Stomach (tissue), 8 donors: ENCODE measurements at regions not wholly inside any gene's neighbourhood (a gene's known extent, or its start where the extent isn't known, plus 50 kb on each side); places are given as distances from the start of the nearest gene placed in this dataset.

ENCODE experiments used
- DNase-seq, 2 donors: peaks; one replicate each; pipeline versions ENCODE4 v3.0.0 to v3.0.0-alpha.2; 2013 to 2019
- H3K27ac ChIP-seq, 5 donors: fragments of 200-600 bp in 4 of 5; sonication (generic) in 4 of 5; one replicate each; pipeline ENCODE4 v1.5.1; 2013 to 2019; ENCODE audit warnings: mild to moderate bottlenecking in 1 of 5, moderate library complexity in 1 of 5
- H3K27me3 ChIP-seq, 3 donors: fragments of 200-600 bp; sonication (generic); one replicate each; pipeline ENCODE4 v1.5.1; 2017 to 2019; ENCODE audit warnings: mixed run types in 1 of 3
- H3K36me3 ChIP-seq, 4 donors: fragments of 200-600 bp; sonication (generic); 1 replicate in 3 of 4; 2 replicates in 1 of 4; pipeline ENCODE4 v1.5.1; 2016 to 2019
- H3K4me1 ChIP-seq, 4 donors: fragments of 200-600 bp; sonication (generic); one replicate each; pipeline ENCODE4 v1.5.1; 2016 to 2019
- H3K4me3 ChIP-seq, 4 donors: fragments of 200-600 bp; sonication (generic) in 3 of 4; one replicate each; pipeline ENCODE4 v1.5.1; 2016 to 2019; ENCODE audit warnings: mild to moderate bottlenecking in 1 of 4
- H3K9me3 ChIP-seq, 4 donors: fragments of 200-600 bp; sonication (generic); one replicate each; pipeline ENCODE4 v1.5.1; 2016 to 2019
- EP300 ChIP-seq: sonication (generic); formaldehyde crosslinking; IDR thresholded peaks from one replicate; pipeline ENCODE4 v1.6.1; 2017; ENCODE audit warnings: antibody characterized with exemption
- POLR2A ChIP-seq, 4 donors: fragments of 450-650 bp; IDR thresholded peaks; one replicate each; pipeline ENCODE4 v1.6.1; 2016; ENCODE audit warnings: antibody characterized with exemption in 4 of 4, control low read depth in 2 of 4, mild to moderate bottlenecking in 1 of 4, moderate library complexity in 1 of 4
- POLR2AphosphoS5 ChIP-seq, 3 donors: sonication (generic); formaldehyde crosslinking; IDR thresholded peaks; one replicate each; pipeline ENCODE4 v1.6.1; 2016; ENCODE audit warnings: antibody characterized with exemption in 3 of 3
- WGBS, 5 donors: extraction: QIAGEN DNeasy Blood & Tissue Kit in 3 of 5; methylation state at CpG; one replicate each; pipeline versions ENCODE4 v1.1.5 to v1.1.7; 2013 to 2018; 5-methylcytosine and 5-hydroxymethylcytosine counted together
- intact Hi-C: fragments of 100-400 bp; cut with DNase I; formaldehyde crosslinking; loops from one replicate; pipeline ENCODE4 v1.15.1; 2023; ENCODE audit warnings: low total_unique reads
- TF ChIP-seq, protein P1 (sequence below), 7 experiments: fragments of 450-650 bp in 4 of 7; fragments of 200-600 bp in 3 of 7; sonication (generic) in 3 of 7; IDR thresholded peaks; one replicate each; pipeline ENCODE4 v1.5.1; 2016 to 2019; ENCODE audit warnings: antibody characterized with exemption in 7 of 7, control low read depth in 2 of 7, mild to moderate bottlenecking in 1 of 7
- donor health status: healthy with polysubstance abuse.
- donor health status: Bipolar disorder and iron deficiency.
- donor health status: healthy.

GRCh38 chr19:31503211-31503610 is 154.0 kb upstream of the TSHZ3 start:
- H3K27ac ChIP-seq, result no peak overlapping the region
- no peaks in the 10 kb centered on the region for H3K36me3 ChIP-seq
- H3K9me3 ChIP-seq, result no peaks in the 10 kb centered on the region
- no peak overlapping the region for H3K4me3 ChIP-seq
- intact Hi-C loops, result no loop called here
- H3K27me3 ChIP-seq, result peaks cover 0 to 9% (median 0%) of the 10 kb centered on the region in 3 donors
- no peak for DNase-seq
- TF ChIP-seq, protein P1, sequence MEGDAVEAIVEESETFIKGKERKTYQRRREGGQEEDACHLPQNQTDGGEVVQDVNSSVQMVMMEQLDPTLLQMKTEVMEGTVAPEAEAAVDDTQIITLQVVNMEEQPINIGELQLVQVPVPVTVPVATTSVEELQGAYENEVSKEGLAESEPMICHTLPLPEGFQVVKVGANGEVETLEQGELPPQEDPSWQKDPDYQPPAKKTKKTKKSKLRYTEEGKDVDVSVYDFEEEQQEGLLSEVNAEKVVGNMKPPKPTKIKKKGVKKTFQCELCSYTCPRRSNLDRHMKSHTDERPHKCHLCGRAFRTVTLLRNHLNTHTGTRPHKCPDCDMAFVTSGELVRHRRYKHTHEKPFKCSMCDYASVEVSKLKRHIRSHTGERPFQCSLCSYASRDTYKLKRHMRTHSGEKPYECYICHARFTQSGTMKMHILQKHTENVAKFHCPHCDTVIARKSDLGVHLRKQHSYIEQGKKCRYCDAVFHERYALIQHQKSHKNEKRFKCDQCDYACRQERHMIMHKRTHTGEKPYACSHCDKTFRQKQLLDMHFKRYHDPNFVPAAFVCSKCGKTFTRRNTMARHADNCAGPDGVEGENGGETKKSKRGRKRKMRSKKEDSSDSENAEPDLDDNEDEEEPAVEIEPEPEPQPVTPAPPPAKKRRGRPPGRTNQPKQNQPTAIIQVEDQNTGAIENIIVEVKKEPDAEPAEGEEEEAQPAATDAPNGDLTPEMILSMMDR (IDR thresholded peaks at IDR 0.05), result no peak
- TF ChIP-seq POLR2AphosphoS5 (IDR thresholded peaks at IDR 0.05) (no peak), POLR2A (IDR thresholded peaks at IDR 0.05) (no peak), EP300 (no peak)
- WGBS, 5 donors, result 85 to 96% (median 90%) methylated on average over 9 of the region's 9 CpGs
- H3K4me1 ChIP-seq, result no peaks in the 10 kb centered on the region

GRCh38 chr19:31504221-31504620 is 155.0 kb upstream of the TSHZ3 start:
- DNase-seq, result no peak

GRCh38 chr19:31505596-31505910 is 156.3 kb upstream of the TSHZ3 start:
- WGBS, 5 donors, result 81 to 93% (median 87%) methylated on average over 6 of the region's 6 CpGs
- H3K27ac ChIP-seq, result no peak overlapping the region
- intact Hi-C loops, result no loop called here
- DNase-seq, result no peak
- peaks cover 0 to 16% (median 0%) of the 10 kb centered on the region in 3 donors for H3K27me3 ChIP-seq
- no peaks in the 10 kb centered on the region for H3K9me3 ChIP-seq
- no peaks in the 10 kb centered on the region for H3K4me1 ChIP-seq
- H3K4me3 ChIP-seq, result no peak overlapping the region
- no peaks in the 10 kb centered on the region for H3K36me3 ChIP-seq
- TF ChIP-seq EP300 (no peak), POLR2AphosphoS5 (IDR thresholded peaks at IDR 0.05) (no peak), POLR2A (IDR thresholded peaks at IDR 0.05) (no peak)
- TF ChIP-seq, protein P1 (IDR thresholded peaks at IDR 0.05), result no peak

More at GRCh38 chr19:31504221-31504620, 155.0 kb upstream of the TSHZ3 start:
- no peaks in the 10 kb centered on the region for H3K4me1 ChIP-seq
- TF ChIP-seq POLR2A (IDR thresholded peaks at IDR 0.05) (no peak), POLR2AphosphoS5 (IDR thresholded peaks at IDR 0.05) (no peak), EP300 (no peak)
- TF ChIP-seq, protein P1 (IDR thresholded peaks at IDR 0.05), result no peak
- no peak overlapping the region for H3K4me3 ChIP-seq
- WGBS, 5 donors, result 60 to 77% (median 67%) methylated on average over 2 of the region's 2 CpGs
- H3K36me3 ChIP-seq, result no peaks in the 10 kb centered on the region
- no peaks in the 10 kb centered on the region for H3K9me3 ChIP-seq
- intact Hi-C loops, result no loop called here
- no peak overlapping the region for H3K27ac ChIP-seq
- H3K27me3 ChIP-seq, result peaks cover 0 to 9% (median 0%) of the 10 kb centered on the region in 3 donors

DNA sequence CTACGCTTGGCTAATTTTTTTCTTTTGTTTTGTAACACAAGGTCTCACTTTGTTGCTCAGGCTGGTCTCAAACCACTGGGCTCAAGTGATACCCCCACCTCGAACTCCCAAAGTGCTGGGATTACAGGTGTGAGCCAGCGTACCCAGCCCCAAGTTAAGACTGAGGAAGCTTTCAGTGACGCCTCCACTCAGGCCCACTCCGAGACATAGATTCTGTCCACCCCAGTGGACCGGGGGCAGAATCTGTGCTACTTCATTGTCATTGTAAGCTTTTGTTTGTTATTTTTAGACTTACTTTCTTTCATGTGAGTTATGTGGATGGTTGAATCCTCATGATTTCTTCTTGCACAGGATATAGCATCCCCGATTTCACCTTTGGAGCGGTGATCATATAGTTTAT is 156.9 kb upstream of the TSHZ3 start:
- TF ChIP-seq POLR2A (IDR thresholded peaks at IDR 0.05) (no peak), EP300 (no peak), POLR2AphosphoS5 (IDR thresholded peaks at IDR 0.05) (no peak)
- TF ChIP-seq, protein P1 (IDR thresholded peaks at IDR 0.05), result no peak
- intact Hi-C loops, result no loop called here
- DNase-seq, result no peak
- Histone ChIP-seq H3K27me3 (peaks cover 0 to 20% (median 0%) of the 10 kb centered on the region in 3 donors), H3K9me3 (no peaks in the 10 kb centered on the region), H3K36me3 (no peaks in the 10 kb centered on the region), H3K4me1 (no peaks in the 10 kb centered on the region), H3K27ac (no peak overlapping the region), H3K4me3 (no peak overlapping the region)
- 74 to 85% (median 79%) methylated on average over 8 of the region's 8 CpGs for WGBS, 5 donors
